ENCODE measurements at regions not wholly inside any gene's neighbourhood (a gene's known extent, or its start where the extent isn't known, plus 50 kb on each side); places are given as distances from the start of the nearest gene placed in this dataset.

- no peak overlapping the region for H3K4me3 ChIP-seq (ENCODE audit: low read length)
- DNase-seq (ENCODE audit: low read depth): no peak
- TF ChIP-seq, protein P1, sequence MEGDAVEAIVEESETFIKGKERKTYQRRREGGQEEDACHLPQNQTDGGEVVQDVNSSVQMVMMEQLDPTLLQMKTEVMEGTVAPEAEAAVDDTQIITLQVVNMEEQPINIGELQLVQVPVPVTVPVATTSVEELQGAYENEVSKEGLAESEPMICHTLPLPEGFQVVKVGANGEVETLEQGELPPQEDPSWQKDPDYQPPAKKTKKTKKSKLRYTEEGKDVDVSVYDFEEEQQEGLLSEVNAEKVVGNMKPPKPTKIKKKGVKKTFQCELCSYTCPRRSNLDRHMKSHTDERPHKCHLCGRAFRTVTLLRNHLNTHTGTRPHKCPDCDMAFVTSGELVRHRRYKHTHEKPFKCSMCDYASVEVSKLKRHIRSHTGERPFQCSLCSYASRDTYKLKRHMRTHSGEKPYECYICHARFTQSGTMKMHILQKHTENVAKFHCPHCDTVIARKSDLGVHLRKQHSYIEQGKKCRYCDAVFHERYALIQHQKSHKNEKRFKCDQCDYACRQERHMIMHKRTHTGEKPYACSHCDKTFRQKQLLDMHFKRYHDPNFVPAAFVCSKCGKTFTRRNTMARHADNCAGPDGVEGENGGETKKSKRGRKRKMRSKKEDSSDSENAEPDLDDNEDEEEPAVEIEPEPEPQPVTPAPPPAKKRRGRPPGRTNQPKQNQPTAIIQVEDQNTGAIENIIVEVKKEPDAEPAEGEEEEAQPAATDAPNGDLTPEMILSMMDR (IDR thresholded peaks at IDR 0.05; ENCODE audit: insufficient read depth, low read depth, low read length, missing control alignments): no peak
These were observed 202.8 kb upstream of the BCL6 start for GRCh38 chr3:187947927-187948682.

- H3K4me3 ChIP-seq (ENCODE audit: low read length): no peak overlapping the region
- TF ChIP-seq, protein P1 (IDR thresholded peaks at IDR 0.05; ENCODE audit: insufficient read depth, low read depth, low read length, missing control alignments): no peak
- no peak for DNase-seq (ENCODE audit: low read depth)
These were observed 204.0 kb upstream of the BCL6 start for GRCh38 chr3:187949093-187949820.

DNA sequence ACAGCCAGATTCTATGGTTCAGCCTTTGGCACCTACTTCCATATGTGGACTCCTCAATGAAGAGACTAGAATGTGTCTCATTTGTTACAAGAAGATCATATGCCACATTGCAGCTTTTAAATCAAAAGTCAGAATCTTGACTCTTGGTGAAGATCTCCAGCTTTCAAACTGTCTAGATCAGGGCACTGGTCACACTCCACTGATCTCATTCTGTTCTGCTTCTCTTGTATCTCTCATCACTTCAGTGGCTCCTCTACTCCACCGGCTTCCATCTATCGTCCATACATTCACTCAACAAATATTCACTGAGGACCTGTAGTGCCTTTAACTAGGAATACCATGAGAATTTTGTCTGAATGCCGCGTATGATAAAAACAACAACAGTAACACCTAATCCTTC, 203.3 kb upstream of the LPP start:
- no peak for DNase-seq (ENCODE audit: low read depth)
- TF ChIP-seq, protein P1 (IDR thresholded peaks at IDR 0.05; ENCODE audit: insufficient read depth, low read depth, low read length, missing control alignments): no peak
- no peak overlapping the region for H3K4me3 ChIP-seq (ENCODE audit: low read length)

DNA sequence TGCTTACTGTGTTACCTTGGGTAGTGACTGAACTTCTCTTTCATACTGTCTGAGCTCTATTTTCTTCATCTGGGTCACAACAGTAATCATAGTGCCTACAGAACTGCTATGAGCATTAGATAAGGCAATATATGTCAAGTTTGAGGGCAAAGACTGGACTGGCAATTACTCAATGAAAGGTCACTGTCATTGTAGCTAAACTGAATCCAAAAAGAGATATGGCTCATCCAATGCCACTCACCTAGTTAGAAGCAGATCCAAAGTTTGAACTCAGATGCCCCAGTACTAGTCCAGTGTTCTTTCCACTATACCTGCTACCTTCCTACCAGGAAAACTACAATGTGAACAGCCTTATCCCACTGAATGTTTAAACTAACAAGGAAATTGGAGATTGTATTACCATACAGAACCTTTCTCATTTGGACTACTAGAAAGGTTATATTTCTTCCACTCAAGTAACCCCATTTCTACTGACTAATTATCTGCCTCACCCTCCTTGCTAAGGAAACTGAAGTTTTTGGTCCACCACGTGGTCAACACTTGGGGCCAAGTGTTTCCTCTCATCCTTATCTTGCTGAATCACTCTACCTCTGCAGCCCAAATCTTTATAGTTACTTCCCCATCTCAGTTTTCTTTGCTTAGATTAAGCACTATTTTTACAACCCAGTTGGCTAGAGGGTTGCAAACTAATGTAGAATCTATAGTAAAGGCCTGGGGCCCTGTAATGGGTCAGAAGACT, 202.3 kb upstream of the LPP start:
- H3K4me3 ChIP-seq (ENCODE audit: low read length): no peak overlapping the region
- DNase-seq (ENCODE audit: low read depth): no peak
- TF ChIP-seq, protein P1 (IDR thresholded peaks at IDR 0.05; ENCODE audit: insufficient read depth, low read depth, low read length, missing control alignments): no peak

DNA sequence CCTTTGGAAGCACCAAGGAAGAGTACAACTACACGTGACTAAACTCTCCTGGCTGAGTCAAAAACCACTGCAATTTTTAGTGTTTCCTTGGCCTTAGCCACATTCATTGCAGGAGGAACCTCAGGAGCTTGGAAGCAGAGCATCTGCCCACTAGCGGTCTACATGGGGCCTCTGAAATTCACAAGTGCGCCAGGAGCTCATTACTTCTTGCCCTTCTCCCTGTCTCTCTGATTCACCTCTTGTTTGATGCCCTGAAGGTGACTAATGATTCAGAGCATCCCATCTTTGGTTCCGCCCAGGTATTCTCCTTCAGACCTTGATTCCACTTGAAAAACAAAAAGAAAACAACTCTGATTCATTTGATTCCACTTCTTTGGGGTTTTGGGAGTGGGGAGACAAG, 201.1 kb upstream of the LPP start:
- TF ChIP-seq, protein P1 (IDR thresholded peaks at IDR 0.05; ENCODE audit: insufficient read depth, low read depth, low read length, missing control alignments): no peak
- no peak overlapping the region for H3K4me3 ChIP-seq (ENCODE audit: low read length)
- peak; percentile 76 for DNase-seq (ENCODE audit: low read depth)

GRCh38 chr3:187954516-187954872, 199.5 kb upstream of the LPP start:
- H3K4me3 ChIP-seq (ENCODE audit: low read length): no peak overlapping the region
- no peak for DNase-seq (ENCODE audit: low read depth)

More at GRCh38 chr3:187954516-187954872, 199.5 kb upstream of the LPP start:
- TF ChIP-seq, protein P1 (IDR thresholded peaks at IDR 0.05; ENCODE audit: insufficient read depth, low read depth, low read length, missing control alignments): no peak
